ENCODE measurements at regions not wholly inside any gene's neighbourhood (a gene's known extent, or its start where the extent isn't known, plus 50 kb on each side); places are given as distances from the start of the nearest gene placed in this dataset.

DNA sequence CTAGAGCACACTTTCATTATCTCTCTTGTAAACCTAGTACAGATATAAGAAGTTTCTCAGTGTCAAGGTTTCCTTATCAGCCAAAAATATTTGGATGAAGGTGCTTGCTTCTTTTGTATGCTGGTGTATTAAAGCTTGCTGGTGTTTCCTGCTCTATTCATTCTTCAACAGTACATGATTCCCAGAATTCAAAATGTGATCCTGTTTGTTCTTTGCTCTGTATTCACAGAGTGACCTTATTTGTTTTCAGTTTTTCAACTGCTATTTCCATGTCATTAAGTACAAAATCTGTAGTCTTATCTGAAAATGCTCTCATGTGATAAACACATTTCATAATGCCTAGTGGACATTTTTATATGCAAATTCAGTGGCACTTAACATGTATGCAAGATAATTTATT lies 1185.8 kb downstream of the SUCLG1 start:
- TF ChIP-seq, protein P1, sequence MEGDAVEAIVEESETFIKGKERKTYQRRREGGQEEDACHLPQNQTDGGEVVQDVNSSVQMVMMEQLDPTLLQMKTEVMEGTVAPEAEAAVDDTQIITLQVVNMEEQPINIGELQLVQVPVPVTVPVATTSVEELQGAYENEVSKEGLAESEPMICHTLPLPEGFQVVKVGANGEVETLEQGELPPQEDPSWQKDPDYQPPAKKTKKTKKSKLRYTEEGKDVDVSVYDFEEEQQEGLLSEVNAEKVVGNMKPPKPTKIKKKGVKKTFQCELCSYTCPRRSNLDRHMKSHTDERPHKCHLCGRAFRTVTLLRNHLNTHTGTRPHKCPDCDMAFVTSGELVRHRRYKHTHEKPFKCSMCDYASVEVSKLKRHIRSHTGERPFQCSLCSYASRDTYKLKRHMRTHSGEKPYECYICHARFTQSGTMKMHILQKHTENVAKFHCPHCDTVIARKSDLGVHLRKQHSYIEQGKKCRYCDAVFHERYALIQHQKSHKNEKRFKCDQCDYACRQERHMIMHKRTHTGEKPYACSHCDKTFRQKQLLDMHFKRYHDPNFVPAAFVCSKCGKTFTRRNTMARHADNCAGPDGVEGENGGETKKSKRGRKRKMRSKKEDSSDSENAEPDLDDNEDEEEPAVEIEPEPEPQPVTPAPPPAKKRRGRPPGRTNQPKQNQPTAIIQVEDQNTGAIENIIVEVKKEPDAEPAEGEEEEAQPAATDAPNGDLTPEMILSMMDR (IDR thresholded peaks at IDR 0.05), result no peak
- TF ChIP-seq POLR2AphosphoS5 (IDR thresholded peaks at IDR 0.05), result no peak
- TF ChIP-seq POLR2A (IDR thresholded peaks at IDR 0.05), result no peak

All from breast epithelium (tissue), 3 donors.